Tibial nerve (tissue), 4 donors: ENCODE measurements at regions not wholly inside any gene's neighbourhood (a gene's known extent, or its start where the extent isn't known, plus 50 kb on each side); places are given as distances from the start of the nearest gene placed in this dataset.

Source experiments
- EP300 ChIP-seq, 2 donors: sonication (generic); formaldehyde crosslinking; IDR thresholded peaks; one replicate each; pipeline ENCODE4 v1.6.1; 2017; ENCODE audit warnings: antibody characterized with exemption in 2 of 2, mild to moderate bottlenecking in 1 of 2
- TF ChIP-seq, protein P1 (sequence below), 5 experiments: fragments of 200-600 bp in 3 of 5; fragments of 450-650 bp in 2 of 5; sonication (generic) in 3 of 5; IDR thresholded peaks; one replicate each; pipeline ENCODE4 v1.5.1; 2016 to 2019; ENCODE audit warnings: antibody characterized with exemption in 5 of 5, mild to moderate bottlenecking in 3 of 5, moderate library complexity in 2 of 5

DNA sequence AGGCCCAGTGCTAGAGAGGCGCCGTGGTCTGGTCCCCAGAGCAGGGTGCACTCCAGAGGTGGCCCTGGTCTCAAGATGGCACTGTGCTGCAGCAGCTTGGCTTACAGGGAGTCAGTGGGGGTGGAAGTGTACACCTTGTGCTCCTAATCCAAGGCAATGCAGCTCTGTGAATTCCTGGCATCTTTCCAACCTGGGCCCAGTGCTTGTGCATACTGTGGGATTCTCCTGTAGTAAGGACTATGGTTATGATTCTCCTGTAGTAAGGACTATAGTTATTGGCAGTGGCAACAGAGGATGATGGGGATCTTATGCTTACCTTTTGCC lies 616.7 kb upstream of the REG3G start:
- TF ChIP-seq, protein P1, sequence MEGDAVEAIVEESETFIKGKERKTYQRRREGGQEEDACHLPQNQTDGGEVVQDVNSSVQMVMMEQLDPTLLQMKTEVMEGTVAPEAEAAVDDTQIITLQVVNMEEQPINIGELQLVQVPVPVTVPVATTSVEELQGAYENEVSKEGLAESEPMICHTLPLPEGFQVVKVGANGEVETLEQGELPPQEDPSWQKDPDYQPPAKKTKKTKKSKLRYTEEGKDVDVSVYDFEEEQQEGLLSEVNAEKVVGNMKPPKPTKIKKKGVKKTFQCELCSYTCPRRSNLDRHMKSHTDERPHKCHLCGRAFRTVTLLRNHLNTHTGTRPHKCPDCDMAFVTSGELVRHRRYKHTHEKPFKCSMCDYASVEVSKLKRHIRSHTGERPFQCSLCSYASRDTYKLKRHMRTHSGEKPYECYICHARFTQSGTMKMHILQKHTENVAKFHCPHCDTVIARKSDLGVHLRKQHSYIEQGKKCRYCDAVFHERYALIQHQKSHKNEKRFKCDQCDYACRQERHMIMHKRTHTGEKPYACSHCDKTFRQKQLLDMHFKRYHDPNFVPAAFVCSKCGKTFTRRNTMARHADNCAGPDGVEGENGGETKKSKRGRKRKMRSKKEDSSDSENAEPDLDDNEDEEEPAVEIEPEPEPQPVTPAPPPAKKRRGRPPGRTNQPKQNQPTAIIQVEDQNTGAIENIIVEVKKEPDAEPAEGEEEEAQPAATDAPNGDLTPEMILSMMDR (IDR thresholded peaks at IDR 0.05) = no peak
- TF ChIP-seq EP300 (IDR thresholded peaks at IDR 0.05) = no peak
